Ovary (tissue), 7 donors: ENCODE measurements at regions not wholly inside any gene's neighbourhood (a gene's known extent, or its start where the extent isn't known, plus 50 kb on each side); places are given as distances from the start of the nearest gene placed in this dataset.
A peak's percentile ranks its signal among the peaks of the same experiment; 100 is the strongest.

Source experiments
- DNase-seq, 5 donors: peaks; one replicate each; pipeline ENCODE4 v3.0.0-alpha.2; 2019 to 2020
- H3K27ac ChIP-seq, 2 donors: fragments of 200-600 bp; one replicate each; pipeline versions ENCODE4 v1.5.1 to v1.8.0; 2019 to 2022
- H3K27me3 ChIP-seq: fragments of 200-600 bp; one replicate; pipeline ENCODE4 v1.8.0; 2022
- H3K36me3 ChIP-seq: fragments of 200-600 bp; sonication (generic); one replicate; pipeline ENCODE4 v1.5.1; 2019
- H3K4me1 ChIP-seq: one replicate; pipeline ENCODE4 v1.8.1; 2013; ENCODE audit warnings: mild to moderate bottlenecking, moderate library complexity; ENCODE audit not compliant: insufficient read depth
- H3K4me3 ChIP-seq: fragments of 200-600 bp; sonication (generic); one replicate; pipeline ENCODE4 v1.5.1; 2017
- H3K9me3 ChIP-seq, 2 donors: fragments of 200-600 bp in 1 of 2; sonication (generic) in 1 of 2; one replicate each; pipeline versions ENCODE4 v1.5.1 to v1.8.1; 2013 to 2019; ENCODE audit warnings: mild to moderate bottlenecking in 1 of 2, moderate library complexity in 1 of 2
- EP300 ChIP-seq: sonication (generic); formaldehyde crosslinking; IDR thresholded peaks from one replicate; pipeline ENCODE4 v1.6.1; 2017; ENCODE audit warnings: antibody characterized with exemption
- POLR2A ChIP-seq: fragments of 450-650 bp; IDR thresholded peaks from one replicate; pipeline ENCODE4 v1.6.1; 2017; ENCODE audit warnings: antibody characterized with exemption, mild to moderate bottlenecking, moderate library complexity
- WGBS, 3 donors: extraction: QIAGEN DNeasy Blood & Tissue Kit in 1 of 3; methylation state at CpG; one replicate each; pipeline versions ENCODE4 v1.1.5 to v1.1.7; 2013 to 2017; 5-methylcytosine and 5-hydroxymethylcytosine counted together
- intact Hi-C, 4 donors: fragments of 100-400 bp; cut with DNase I; formaldehyde crosslinking; loops; one replicate each; pipeline versions ENCODE4 v1.11.0 to v1.15.1; 2022 to 2023
- TF ChIP-seq, protein P1 (sequence below), 3 donors: fragments of 450-650 bp in 2 of 3; fragments of 200-600 bp in 1 of 3; IDR thresholded peaks; one replicate each; pipeline versions ENCODE4 v1.5.1 to v1.8.0; 2016 to 2022; ENCODE audit warnings: antibody characterized with exemption in 3 of 3, mild to moderate bottlenecking in 1 of 3
- donor health status: DM: no; HTN: no; CAD: no; lungs with moderate emphysema.
- donor health status: DM: no; HTN: no; CAD: no.
- donor health status: Bipolar disorder and iron deficiency.
- donor health status: DM: no; HTN: no; CAD: no.
- donor health status: DM: yes; HTN: yes; CAD: no.

DNA sequence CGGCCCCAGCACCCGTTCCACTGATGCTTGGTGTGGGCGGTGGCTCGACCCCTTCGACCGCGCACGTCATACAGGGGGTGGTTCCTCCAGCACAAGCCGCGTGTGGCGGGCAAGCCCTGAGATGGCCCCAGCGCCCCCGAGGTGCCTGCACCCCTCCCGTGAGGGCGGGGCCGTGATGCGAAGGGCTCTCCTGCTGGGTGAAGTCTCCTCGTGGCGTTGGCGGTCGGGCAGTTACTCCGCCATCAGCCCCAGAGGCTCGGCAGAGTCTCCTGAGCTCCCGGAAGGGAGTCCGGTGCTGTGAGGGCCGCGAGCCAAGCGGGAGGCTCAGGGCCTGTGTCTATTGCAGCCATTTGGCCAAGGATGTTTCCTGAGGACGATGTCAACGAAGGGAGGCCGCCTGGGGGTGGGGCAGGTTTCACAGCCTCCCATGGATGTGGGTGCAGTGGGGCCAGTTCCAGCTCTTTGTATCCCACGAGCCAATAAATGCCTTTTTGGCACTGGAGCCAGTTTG lies 78.1 kb upstream of the GALNT9 start:
- TF ChIP-seq POLR2A (no peak), EP300 (no peak)
- TF ChIP-seq, protein P1, sequence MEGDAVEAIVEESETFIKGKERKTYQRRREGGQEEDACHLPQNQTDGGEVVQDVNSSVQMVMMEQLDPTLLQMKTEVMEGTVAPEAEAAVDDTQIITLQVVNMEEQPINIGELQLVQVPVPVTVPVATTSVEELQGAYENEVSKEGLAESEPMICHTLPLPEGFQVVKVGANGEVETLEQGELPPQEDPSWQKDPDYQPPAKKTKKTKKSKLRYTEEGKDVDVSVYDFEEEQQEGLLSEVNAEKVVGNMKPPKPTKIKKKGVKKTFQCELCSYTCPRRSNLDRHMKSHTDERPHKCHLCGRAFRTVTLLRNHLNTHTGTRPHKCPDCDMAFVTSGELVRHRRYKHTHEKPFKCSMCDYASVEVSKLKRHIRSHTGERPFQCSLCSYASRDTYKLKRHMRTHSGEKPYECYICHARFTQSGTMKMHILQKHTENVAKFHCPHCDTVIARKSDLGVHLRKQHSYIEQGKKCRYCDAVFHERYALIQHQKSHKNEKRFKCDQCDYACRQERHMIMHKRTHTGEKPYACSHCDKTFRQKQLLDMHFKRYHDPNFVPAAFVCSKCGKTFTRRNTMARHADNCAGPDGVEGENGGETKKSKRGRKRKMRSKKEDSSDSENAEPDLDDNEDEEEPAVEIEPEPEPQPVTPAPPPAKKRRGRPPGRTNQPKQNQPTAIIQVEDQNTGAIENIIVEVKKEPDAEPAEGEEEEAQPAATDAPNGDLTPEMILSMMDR (IDR thresholded peaks at IDR 0.05), result no peak
- no peaks in the 10 kb centered on the region for H3K4me1 ChIP-seq
- intact Hi-C loops, result loop anchor here in 1 of 4 donors (10.0 kb wide), 1 partner anchor 243 kb away; no protein-coding TSS in a partner anchor
- no peak overlapping the region for H3K4me3 ChIP-seq
- DNase-seq, result peak in 1 of 5 donors; percentile 60
- H3K9me3 ChIP-seq, result no peaks in the 10 kb centered on the region
- no peak overlapping the region for H3K27ac ChIP-seq
- WGBS, 3 donors, result 27 to 31% (median 28%) methylated on average over 29 to 32 of the region's 32 CpGs
- no peaks in the 10 kb centered on the region for H3K36me3 ChIP-seq
- no peaks in the 10 kb centered on the region for H3K27me3 ChIP-seq

DNA sequence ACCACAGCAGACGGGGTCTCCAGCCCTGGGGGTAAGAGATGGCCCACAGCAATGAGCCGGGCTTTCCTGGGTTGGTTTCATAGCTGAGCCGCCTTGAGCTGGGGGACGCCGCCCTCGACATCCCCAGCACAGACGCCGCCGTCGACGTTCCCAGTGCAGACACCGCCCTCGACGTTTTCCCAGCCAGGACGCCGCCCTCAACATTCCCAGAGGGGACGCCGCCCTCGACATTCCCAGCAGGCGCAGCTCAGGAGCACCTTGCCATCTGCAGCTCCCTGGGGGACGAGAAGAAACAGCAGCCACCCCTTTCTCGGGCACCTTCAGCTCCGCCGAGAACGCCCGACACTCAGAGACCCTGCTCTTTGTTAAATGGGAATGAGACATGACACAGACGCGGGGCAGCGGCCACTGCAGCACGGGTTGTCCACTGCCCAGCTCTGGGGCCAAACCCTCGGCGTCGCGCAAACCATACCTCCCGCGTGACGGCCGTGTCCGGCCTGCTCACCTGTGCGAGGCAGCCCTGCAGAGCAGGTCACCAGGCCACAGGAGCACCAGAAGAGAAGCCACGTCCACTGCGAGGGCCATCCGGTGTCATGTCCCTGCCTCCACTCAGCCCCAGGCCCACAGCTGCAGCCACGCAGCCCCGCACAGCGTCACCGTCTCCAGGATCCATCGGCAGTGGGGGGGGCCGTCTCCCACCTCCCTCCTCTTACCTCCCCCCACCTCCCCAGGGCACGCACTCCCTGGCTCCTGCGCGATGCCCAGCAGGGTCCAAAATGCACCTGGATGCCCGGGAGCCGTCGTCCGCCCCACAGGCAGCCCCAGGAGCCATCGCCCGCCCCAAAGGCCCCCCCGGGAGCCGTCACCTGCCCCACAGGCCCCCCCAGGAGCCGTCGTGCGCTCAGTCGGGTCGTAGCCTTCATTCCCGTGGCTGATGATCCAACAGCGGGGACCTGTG lies 77.4 kb upstream of the GALNT9 start:
- Histone ChIP-seq H3K36me3 (no peaks in the 10 kb centered on the region), H3K4me1 (no peaks in the 10 kb centered on the region), H3K27ac (no peak overlapping the region), H3K4me3 (no peak overlapping the region), H3K27me3 (no peaks in the 10 kb centered on the region), H3K9me3 (no peaks in the 10 kb centered on the region)
- DNase-seq, result no peak
- WGBS, 3 donors, result 73 to 83% (median 81%) methylated on average over 60 to 67 of the region's 67 CpGs
- intact Hi-C loops, result loop anchor here in 1 of 4 donors (10.0 kb wide), 1 partner anchor 242 kb away; no protein-coding TSS in a partner anchor
- TF ChIP-seq EP300 (no peak), POLR2A (no peak)
- TF ChIP-seq, protein P1 (IDR thresholded peaks at IDR 0.05), result no peak

DNA sequence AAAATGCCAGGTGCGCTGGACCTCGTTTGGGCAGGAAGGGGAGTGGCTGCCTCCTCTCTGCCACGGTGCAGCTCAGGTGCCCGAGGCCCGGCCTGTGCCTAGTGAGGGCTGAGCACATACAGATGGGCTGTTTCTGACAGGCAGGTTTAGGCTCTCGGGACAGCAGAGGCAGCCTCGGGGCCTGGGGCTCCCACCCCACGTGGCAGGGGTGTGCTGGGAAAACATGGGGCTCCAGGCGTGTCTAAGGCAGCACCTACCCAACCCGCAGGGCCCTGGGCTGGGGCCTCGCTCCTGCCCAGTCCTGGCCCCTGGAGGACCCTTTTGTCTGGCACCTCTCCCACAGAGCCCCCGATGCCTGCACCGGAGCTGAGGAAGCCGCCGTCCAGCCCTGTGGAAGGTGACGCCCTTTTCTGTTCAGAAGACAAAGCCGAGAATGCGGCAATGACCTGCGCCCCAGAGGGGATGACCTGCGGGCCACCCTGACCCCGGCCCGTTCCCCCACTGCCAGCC lies 76.4 kb upstream of the GALNT9 start:
- no peak for DNase-seq
- Histone ChIP-seq H3K4me1 (no peaks in the 10 kb centered on the region), H3K36me3 (no peaks in the 10 kb centered on the region), H3K27me3 (no peaks in the 10 kb centered on the region), H3K27ac (no peak overlapping the region), H3K4me3 (no peak overlapping the region), H3K9me3 (no peaks in the 10 kb centered on the region)
- intact Hi-C loops, result loop anchor here in 1 of 4 donors (10.0 kb wide), 1 partner anchor 241 kb away; no protein-coding TSS in a partner anchor
- TF ChIP-seq, protein P1 (IDR thresholded peaks at IDR 0.05), result no peak
- TF ChIP-seq EP300, result no peak
- TF ChIP-seq POLR2A, result no peak
- 70 to 75% (median 74%) methylated on average over 22 of the region's 22 CpGs for WGBS, 3 donors

DNA sequence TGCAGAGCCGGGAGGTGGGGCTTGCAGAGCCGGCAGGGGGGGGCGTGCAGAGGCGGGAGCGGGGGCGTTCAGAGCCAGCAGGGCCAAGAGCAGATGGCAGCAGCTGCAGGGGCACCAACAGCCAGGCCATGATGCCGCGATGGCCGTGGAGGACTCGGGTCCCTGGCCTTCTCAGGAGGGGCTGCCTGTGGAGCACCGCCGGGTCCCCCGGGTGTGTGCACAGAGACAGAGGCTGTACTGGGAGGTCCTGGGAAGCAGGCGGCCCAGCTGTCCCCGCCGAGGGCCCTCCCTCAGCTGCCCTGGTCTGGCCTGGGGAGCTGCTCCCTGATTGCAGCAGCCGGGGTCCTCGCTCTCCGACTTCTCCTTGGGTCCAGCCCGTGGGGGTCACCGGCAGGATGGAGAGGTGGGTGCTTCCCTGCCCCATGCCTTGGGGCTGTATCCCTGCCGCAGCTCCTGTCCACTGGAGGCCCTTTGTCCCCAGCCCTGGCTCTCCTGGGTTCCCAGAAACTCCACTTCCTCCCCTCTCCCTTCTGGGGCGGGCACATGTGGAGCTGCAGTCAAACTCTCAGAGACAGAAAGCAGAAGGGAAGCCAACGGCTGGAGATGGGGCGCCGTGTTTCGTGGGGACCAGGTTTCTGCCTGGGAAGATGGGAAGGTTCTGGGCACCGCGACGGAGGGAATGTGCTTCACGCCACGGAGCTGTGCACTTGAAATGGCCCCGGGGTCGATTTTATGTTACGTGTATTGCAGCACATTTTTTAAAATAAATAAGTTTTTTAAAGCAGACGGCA lies 75.8 kb upstream of the GALNT9 start:
- TF ChIP-seq, protein P1 (IDR thresholded peaks at IDR 0.05), result no peak
- no peak for TF ChIP-seq EP300
- no peak for TF ChIP-seq POLR2A
- WGBS, 3 donors, result 34 to 52% (median 51%) methylated on average over 30 to 36 of the region's 36 CpGs
- Histone ChIP-seq H3K27ac (no peak overlapping the region), H3K27me3 (no peaks in the 10 kb centered on the region), H3K36me3 (no peaks in the 10 kb centered on the region), H3K4me3 (no peak overlapping the region), H3K9me3 (no peaks in the 10 kb centered on the region), H3K4me1 (no peaks in the 10 kb centered on the region)
- intact Hi-C loops, result loop anchor here in 1 of 4 donors (10.0 kb wide), 1 partner anchor 240 kb away; no protein-coding TSS in a partner anchor
- no peak for DNase-seq
